ENCODE measurements at regions not wholly inside any gene's neighbourhood (a gene's known extent, or its start where the extent isn't known, plus 50 kb on each side); places are given as distances from the start of the nearest gene placed in this dataset.
A peak's percentile ranks its signal among the peaks of the same experiment; 100 is the strongest.
"Not testable (repeated sequence)": the region's sequence is repeated elsewhere in the genome, so short reads cannot be mapped to it uniquely, and the experiment has no call there.

DNA sequence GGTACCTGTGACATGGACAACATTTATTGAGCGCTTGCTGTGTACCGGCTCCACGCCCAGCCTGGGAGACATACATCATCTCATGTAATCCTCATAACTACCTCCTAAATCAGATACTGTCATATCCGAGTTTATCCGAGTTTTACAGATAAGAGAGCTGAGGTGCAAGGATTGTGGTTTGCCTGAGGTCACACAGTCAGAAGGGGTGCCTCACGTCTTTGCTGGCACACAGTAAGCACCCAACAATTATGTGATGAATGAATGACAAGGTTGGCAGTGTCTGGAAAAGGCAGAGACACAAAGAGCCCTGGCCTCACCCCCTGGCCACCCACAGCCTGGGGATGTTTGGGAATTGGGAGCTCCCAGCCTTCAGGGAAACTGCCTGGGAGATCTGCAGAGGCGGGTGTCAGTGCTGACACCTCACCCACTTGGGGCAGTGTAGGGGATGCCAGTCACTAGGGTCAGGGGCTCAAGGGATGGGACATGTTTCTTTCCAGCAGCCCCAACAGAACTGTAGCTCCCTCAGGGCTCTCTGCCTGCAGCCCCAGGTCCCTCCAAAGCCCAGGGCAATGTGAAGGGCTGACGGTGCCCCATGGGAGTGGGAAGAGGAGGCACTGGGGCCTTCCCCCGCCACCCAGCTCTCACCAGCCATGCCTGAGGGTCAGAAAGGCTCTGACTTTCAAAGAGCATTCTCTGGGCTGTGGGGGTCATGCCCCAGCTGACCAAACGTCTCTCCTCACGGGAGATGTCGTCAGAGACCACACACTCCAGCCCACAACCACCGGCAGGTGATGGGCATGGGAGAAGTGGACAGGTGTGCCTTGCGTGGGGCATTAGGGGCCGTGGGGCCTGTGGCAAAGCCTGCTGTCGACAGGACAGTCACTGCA, 157.5 kb downstream of the ZFP36L2 start:
- no peak for DNase-seq

DNA sequence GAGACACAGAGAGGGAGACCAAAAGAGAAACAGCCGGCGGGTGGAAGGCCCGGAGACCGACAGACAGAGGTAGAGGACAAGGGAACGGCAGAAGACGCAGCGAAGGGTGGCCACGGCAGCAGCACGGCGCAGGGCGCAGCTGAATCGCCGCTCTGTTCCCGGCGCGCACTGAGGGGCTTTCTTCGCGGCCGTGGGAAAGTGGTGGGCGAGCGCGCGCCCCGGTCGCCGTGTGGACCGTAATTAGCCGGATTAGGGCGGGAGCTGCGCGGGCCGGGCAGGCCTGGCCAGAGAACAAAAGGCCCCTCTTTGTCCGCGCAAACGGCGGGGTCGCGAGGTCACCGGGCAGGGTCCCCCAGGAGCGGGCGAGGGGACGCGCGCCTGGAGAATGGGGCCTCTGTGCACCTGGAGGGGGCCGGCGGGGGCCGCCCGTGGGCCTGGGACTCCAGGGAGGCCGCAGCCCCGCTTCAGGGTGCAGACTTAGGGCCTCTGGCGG, 158.3 kb downstream of the ZFP36L2 start:
- DNase-seq: no peak

DNA sequence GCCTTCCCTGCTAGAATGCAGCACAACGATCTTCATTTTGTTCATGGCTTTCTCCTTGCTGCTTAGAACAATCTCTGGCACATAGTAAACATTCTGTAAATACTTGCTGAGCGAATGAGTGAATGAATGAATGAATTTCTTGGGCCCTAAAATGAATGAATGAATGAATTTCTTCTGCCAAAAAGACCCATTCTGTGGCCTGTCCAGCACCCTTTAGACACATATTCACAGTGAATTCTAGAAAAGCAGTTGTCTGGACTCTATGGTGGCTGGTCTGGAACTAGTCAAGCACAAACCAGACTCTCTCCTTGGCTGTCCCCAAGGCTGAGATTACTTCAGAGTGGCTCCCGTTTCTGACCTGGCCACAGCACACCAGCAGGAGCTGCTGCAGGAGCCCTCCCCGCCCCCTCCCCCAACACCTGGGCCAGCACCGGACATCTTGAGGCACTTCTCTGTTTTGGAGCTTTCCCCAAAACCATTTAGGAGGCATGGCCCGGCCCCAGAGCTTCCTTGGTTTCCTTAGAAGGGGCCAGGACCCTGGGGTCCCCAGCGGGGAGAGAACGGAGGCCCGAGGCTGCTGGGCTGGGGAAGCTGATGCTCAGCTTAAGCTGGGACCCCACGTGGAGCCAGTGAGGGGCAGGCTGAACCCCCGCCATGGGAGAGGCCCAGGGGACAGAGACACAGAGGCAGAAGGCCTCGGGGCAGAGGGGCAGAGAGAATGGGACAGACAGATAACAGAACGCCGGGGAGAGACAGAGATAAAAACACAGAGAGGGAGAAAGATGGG, 159.0 kb downstream of the ZFP36L2 start:
- DNase-seq: no peak

DNA sequence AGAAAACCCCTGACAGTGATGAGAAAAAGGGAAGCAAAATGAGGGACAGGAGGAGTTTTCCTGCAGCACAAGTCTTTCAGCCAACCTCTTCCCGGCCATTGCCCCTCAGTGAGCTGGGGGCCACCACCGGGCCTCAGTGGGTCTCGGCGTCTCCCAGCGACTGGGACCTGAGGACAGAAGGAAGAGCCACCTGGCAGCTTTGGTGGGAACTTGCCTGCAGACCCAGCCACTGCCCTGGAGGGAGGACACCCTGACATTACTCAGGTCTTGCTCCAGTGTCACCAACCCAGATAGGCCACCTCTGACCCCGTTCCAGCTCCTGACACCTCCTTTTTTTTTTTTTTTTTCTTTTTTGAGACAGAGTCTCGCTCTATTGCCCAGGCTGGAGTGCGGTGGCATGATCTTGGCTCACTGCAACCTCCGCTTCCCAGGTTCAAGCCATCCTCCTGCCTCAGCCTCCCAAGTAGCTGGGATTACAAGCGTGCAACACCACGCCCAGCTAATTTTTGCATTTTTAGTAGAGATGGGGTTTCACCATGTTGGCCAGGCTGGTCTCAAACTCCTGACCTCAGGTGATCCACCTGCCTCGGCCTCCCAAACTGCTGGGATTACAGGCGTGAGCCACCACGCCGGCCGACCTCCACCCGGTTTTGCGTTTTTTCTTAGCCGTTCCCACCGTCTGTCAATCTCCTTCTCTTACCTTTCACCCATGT, 159.7 kb downstream of the ZFP36L2 start:
- DNase-seq: not testable (repeated sequence)

DNA sequence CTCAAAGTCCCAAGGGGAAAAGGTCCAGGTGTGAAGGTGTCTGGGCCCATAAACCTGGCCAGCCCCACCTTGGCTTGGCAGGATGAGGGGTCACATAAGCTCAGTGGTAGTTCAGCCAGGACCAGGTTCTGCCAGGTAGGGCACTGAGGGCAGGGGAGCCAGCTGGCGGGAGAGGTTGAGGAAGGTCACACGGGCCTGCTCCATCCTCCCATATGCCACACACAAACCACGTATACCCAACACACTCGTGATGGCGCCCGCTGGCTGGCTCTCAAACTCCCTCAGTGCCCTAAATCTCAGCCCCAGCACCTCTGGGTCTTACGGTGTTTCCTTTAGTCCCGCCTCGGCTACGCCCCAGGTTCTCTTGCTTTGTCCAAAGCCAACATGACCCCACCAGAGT, 160.5 kb downstream of the ZFP36L2 start:
- no peak for DNase-seq

DNA sequence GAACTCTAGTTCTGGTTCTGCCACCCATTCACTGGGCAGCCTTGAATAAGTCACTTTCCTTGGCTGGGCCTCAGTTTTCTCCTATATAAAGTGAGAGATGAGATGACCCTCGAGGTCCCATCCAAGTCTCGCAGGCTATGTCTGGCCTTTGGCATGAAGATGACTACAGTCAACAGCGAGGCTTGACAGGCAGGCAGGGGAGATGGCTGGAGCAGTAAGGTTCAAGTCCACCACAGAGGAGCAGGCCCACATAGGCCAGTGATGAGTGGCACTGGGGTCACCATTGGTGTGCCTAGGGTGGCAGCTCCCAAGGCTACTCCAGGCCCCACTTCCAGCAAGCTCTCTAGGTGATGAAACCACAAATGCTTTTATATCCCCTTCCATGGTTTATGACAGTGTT, 161.4 kb downstream of the ZFP36L2 start:
- DNase-seq: no peak

DNA sequence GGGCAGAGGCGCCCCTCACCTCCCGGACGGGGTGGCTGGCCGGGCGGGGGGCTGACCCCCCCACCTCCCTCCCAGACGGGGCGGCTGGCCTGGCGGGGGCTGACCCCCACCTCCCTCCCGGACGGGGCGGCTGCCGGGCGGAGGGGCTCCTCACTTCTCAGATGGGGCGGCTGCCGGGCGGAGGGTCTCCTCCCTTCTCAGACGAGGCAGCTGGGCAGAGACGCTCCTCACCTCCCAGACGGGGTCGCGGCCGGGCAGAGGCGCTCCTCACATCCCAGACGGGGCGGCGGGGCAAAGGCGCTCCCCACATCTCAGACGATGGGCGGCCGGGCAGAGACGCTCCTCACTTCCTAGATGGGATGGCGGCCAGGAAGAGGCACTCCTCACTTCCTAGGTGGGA, 163.3 kb downstream of the ZFP36L2 start:
- DNase-seq: not testable (repeated sequence)

DNA sequence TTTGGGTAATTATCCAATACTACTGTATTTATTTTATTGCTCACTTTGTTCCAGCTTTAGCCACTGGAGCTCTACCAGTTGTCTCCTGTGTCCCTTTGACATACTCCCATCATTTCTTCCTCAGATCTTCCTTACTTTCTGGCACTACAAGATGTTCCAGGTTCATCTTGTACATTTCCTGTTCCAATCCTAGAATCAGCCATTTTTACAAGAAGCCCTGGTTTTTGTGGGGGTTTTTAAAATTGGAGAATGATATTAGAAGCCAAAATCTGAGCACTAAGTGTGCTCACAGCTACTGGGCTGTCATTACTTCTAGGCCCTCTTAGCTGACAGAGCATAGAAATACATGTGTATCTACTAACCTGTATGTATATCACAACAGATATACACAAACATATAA, 164.3 kb downstream of the ZFP36L2 start:
- DNase-seq: no peak

DNA sequence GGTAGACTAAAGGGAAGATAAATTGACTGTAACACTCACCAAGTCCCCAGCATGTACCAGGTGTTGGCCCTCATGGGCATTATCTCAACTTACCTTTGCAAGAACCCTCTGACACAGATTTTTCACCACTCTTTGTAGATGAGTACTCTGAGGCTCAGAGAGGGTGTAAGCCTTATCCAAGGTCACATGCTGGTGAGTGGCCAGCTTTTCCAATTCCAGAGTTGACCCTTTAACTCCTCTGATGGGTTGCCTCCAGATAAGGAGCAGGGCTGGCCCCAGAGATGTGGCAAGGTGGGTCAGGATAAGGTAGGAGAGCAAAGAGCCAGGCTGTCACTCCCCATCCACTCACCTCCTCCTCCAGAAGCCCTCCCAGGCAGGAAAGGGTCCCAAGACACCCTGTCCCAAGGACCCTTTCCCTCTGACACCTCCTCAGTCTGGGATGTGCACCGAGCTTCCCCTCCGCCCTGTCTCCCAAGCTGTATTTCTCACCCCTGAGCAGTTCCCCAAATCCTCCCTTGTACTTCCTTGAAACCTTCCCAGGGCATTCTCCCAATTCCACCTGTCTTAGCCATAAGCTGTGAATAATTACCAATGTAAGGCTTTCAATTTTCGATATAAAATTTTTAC, 165.9 kb downstream of the ZFP36L2 start:
- DNase-seq: no peak

DNA sequence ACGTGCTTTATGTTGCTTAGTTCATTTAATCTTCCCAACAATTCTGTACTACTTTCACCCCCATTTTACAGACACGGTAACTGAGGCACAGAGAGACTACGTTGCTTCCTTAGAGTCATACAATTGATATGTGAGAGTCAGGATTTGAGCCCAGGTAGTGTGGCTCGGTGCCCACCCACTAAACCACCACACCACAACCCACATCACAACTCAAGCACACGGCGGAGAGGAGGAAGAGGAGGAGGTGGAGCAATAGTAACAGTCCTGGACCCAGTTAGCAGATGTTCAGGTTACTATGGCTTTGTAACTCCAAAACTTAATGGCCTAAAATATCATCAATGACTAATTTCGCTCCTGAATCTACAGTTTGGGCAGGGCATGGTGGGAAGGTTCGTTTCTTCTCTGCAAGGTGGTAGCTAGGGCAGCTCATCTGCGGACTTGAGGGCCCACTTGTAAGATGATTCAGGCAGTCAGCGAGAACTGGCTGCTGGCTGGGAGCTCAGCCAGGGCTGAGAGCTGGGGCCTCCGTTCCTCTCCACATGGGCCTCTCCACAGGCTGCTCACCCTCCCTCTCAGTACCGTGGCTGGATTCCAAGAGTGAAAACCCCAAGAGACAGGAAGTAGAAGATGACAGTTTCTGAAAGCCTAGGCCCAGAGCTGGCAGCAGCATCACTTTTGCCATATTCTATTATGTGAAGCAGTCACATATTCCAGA, 167.1 kb downstream of the ZFP36L2 start:
- peak; percentile 82 for DNase-seq

DNA sequence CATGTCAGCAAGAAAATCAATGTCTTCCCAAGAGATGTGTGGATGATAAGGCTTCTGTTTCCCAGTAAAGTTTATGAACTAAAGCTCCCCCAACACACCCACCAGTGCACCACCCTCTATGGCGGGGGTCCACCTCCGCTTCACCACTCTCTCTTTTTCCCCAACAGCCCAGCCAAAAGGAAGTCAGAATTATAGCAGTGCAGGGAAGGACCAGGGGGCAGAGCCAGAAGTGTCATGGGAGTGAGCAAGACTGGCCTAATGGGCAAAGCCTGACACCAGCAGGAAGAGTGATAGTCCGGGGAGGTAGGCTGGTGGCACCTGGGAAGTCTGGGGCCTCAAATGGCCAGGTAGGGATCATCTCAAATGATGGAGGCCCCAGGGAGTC, 167.7 kb downstream of the ZFP36L2 start:
- no peak for DNase-seq

DNA sequence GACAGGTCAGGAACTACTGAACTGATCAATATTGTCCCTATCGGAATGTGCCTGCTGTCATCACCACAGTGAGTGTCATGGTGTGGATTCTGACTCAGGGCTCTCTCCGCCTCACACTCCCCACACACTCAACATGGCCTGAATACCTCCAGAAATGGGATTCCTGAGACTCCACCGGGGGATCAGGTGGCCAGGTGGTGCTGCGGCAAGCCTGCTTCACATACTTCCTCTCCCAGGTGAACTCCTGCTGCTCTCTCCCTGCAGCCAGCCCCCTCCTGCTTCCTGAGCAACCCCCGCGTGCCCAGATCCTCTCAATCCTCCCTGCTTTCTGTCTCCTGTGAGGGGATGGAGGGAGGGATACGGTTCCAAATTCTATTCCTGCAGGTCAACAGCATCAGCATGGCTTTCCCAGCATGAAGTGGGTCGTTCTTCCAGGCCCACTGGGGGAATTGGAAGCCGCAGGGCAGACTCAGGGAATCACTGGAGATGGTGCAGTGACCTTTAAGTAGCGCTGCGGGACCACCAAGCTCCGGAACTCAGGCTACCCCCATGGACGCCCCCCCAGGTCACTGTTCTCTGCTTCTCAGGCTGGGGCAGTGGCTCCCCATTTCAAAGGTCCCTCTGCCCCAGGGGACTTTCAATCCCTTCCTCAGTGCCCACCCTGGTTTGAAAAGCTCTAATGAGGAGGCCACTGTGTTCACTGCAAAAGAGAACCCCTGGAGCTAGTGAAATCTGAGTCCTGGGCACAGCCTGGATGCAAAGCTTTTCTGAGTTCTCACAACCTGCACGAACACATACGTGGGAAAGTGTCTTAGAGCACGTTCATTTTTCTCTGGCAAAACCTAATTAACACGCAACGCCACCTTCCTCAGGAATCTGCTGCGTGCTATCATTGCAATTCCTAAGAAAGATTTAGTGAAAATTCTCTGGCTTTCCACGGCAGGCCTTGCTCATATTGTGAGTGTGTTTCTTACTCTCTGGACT, 168.4 kb downstream of the ZFP36L2 start:
- no peak for DNase-seq

DNA sequence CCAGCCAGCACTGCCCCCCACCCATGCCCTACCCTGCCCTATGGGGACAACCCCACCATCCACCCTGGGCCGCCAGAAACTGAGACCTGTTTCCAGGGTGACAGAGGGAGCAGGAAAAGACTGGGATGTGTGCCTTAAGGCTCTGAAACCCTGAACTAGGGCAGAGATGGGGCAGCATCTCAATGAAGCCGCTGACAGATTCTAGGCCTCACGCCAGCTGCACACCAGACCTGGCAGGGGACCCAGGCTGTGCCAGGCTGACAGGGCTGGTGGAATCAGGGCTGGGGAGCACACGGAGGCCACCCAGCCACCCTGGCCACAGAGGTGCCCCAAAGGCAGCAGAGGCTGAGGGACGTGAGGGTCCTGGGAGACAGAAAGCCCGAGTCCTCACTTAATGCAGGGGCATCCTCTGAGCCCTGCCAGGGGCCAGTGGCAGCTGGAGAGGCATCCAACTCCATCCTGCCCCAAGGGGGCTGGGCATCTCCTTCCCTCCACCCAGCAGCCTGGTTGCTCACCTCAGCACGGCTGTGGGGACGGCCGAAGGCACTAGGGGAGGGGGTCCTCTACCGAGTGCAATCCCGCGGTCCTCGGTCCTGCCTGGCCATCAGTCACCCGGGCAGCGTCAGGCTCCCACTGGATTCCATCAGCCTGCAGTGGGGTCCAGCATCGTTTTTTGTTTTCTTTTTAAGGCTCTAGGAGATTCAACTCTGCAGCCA, 169.2 kb downstream of the ZFP36L2 start:
- no peak for DNase-seq

DNA sequence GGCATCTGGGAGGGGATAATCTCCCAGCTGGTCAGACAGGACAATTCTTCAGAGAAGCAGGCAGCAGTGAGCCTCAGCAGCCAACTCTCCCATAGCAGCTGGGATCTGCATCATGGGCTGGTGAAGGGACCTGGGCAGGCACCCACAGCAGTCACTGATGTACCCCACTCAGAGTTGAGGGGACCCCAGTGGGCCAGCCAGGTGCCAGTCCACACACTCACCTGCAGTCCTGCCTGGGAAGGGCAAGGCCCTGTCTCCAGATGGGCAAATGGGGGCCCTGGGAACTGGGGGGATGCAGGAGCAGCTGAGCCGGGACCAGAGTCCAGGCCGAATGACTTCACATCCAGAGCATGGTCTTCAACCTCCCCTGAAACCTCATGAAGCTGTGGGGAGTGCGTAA, 170.4 kb downstream of the ZFP36L2 start:
- no peak for DNase-seq

DNA sequence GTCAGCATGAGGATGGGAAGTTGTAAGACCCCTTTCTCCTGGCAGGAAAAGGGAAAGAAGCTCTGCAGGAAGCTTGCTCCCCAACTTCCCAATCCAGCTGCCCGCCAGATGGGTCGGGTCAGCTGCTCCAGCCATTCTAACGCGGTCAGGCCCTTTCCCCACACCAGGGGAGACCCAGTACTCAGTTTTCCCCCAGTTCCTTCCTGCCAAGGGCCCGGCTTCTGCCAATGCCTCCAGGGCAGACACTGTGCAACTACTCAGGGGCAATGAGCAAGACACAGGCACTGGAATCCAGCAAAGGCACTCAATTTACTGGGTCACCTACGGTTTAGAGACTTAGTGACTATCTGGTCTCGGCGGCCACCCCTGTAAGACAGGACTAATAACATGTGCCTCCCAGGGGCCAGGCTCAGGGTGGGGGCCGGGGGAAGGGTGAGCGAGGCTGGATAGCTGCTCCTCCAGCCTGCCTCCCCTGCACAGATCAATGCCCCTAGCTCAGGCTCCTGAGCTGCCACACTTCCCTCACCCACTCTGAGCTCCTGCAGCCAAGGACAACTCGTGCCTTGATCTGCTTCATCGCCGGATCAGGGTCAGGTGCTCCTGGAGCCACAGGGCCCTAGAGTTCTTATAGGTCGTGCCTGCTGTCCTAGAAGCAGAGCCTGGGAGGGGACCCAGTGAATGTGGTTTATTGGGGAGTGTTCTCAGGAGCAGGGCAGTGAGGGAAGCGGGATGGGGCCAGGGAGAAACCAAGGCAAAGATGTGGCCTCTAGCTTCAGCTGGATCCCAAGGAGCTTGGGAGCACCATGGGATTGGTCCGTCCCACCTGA, 171.1 kb downstream of the ZFP36L2 start:
- DNase-seq: no peak

DNA sequence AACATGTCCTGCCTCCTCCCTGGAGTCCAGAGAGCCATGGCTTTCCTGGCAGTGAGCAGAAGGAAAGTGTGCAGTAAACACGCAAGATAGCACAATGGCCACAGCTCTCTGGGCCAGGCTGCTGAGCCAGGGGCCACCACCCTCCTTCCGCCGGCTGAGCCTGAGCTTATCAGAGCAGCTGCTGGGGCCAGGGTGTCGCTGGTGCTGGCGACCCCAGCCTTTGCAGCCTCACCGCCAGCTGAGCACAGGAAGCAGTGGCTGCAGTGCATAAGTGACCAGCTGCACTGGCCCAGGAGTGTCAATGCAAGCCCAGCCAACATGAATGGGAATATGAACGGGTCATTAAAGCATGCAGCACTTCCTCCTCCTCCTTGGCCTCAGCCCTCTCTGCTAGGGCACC, 172.0 kb downstream of the ZFP36L2 start:
- DNase-seq: no peak

DNA sequence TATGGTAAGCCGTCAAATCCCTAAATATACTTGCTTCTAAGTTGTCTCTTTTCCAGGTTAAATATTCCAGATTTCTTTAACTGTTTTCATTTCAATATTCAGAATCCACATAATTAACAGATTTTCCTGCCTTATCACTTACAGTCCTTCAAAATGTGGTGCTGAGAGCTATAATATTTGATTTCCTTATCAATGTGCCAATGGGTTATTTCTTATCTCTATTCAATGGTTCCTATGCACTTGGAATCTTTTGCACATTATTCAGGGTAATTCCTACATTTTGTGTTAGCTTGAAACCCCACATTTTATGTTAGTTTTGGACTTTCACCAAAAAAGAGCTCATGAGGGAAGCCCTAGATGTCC, 173.5 kb downstream of the ZFP36L2 start:
- no peak for DNase-seq

DNA sequence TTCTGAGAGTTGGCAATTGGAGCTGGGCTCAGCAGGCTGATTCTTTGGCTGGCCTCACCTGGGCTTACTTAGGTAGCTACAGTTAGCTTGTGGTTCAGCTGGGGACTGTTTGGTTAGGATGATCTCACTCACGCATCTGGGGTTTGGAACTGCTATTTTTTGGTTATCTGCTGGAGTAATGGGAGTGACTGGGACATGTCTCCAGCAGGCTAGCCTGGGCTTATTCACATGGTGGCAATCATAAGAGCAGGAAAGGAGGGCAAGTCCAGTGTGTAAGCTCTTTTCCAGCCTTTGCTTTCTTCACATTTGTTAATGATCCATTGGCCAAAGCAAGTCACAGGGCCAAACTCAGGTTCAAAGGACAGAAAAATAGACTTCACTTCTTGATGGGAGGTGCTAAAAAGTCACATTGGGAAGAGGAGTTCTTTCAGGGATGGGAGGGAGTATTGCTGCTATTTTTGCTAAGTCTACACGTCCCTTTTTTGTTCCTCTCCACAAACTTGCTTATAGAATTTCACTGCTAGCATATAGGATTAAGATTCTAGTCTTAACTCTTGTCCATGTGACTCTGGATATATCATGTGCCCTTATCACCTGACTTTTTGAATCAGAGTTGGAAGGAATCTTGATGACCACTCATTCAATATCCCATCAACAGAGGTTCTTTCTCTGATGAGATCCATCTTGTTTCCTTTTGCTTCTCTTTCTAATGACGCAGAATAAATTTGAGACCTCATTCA, 174.0 kb downstream of the ZFP36L2 start:
- no peak for DNase-seq

DNA sequence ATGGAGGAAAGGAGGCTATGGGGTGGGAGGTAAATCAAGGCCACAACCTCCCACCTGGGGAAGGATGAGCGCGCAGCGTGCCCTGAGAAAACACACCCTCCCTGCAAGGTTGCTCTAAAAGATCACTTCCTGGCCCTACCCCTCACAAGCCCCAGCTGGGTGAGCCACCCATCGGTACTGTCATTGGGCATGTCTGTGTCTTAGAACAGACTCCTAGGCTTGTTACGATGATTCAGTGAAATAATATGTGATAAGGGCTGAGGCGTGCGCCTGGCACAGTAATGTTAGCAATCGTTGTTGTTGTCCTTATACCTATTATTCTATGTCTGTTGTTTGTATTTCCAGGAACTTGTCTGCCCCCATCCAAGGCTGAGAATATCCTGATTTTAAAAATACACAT, 175.1 kb downstream of the ZFP36L2 start:
- peak; percentile 20 for DNase-seq

All from stimulated activated CD4-positive, alpha-beta T cell treated with anti-CD3 and anti-CD28 coated beads, Interleukin-15, amount 100 ng/mL, for 24 hours (primary cell).